ENCODE measurements at regions not wholly inside any gene's neighbourhood (a gene's known extent, or its start where the extent isn't known, plus 50 kb on each side); places are given as distances from the start of the nearest gene placed in this dataset.

GRCh38 chr13:29946093-29946492 is 95.7 kb upstream of the UBL3 start:
- H3K4me3 ChIP-seq (replicated peaks in 1 of 3; ENCODE audit: insufficient read depth in 1 of 3, low read depth in 1 of 3, low read length in 3 of 3): no peak overlapping the region
- no peaks in the 10 kb centered on the region for H4K20me1 ChIP-seq (replicated peaks; ENCODE audit: control insufficient read depth, extremely low read depth, insufficient read depth, low read length)
- BruUV-seq (replicated peaks): no TSS peak
- H3K4me1 ChIP-seq (ENCODE audit: control insufficient read depth, extremely low read depth, insufficient read depth, low read length): no peaks in the 10 kb centered on the region
- CTCF ChIA-PET: interaction anchor here (1.4 to 1.8 kb wide), 2 partner anchors 10 to 22 kb away, joined by 3 to 4 read pairs; no protein-coding TSS in a partner anchor
- no peaks in the 10 kb centered on the region for H3K9me3 ChIP-seq (replicated peaks; ENCODE audit: control insufficient read depth, insufficient read depth, low read length)
- FAIRE-seq (no peak), DNase-seq (ENCODE audit: low read depth, low spot score) (no peak)
- intact Hi-C loops (cut with micrococcal nuclease) (no loop called here), dilution Hi-C loops (cut with MboI; ENCODE audit: extremely low pct_ligation_motif_present, low sequenced_read_pairs) (no loop called here)
- POLR2A ChIA-PET: no interaction called here
- H3K27me3 ChIP-seq (ENCODE audit: control insufficient read depth in 2 of 2, insufficient read depth in 2 of 2, low read length in 2 of 2): peaks cover 0 to 4% of the 10 kb centered on the region in 2 experiments
- H3K79me2 ChIP-seq (ENCODE audit: control insufficient read depth, insufficient read depth, low read length): no peaks in the 10 kb centered on the region
- no peak overlapping the region for H3K27ac ChIP-seq (ENCODE audit: insufficient read depth, low read depth, low read length)
- no peaks in the 10 kb centered on the region for H3K36me3 ChIP-seq (ENCODE audit: control insufficient read depth in 2 of 2, extremely low read depth in 1 of 2, insufficient read depth in 2 of 2, low read length in 2 of 2)
- no peak overlapping the region for H2AFZ ChIP-seq (ENCODE audit: low read depth, low read length)
- no peak overlapping the region for H3K9ac ChIP-seq (replicated peaks; ENCODE audit: extremely low read depth, insufficient read depth, low read length)
- H3K4me2 ChIP-seq (ENCODE audit: insufficient read depth, low read length): no peak overlapping the region
- TF ChIP-seq MAX (IDR thresholded peaks at IDR 0.05; ENCODE audit: insufficient read depth, insufficient read length): no peak
- no peak for TF ChIP-seq POLR2AphosphoS5 (IDR thresholded peaks at IDR 0.05; ENCODE audit: insufficient read depth, low read depth, low read length)
- TF ChIP-seq EZH2 (IDR thresholded peaks at IDR 0.05; ENCODE audit: borderline replicate concordance, low read depth, low read length, severe bottlenecking): no peak
- no peak for TF ChIP-seq GATA2 (IDR thresholded peaks at IDR 0.05; ENCODE audit: insufficient read depth, insufficient read length, low read depth, low read length)
- TF ChIP-seq, protein P1, sequence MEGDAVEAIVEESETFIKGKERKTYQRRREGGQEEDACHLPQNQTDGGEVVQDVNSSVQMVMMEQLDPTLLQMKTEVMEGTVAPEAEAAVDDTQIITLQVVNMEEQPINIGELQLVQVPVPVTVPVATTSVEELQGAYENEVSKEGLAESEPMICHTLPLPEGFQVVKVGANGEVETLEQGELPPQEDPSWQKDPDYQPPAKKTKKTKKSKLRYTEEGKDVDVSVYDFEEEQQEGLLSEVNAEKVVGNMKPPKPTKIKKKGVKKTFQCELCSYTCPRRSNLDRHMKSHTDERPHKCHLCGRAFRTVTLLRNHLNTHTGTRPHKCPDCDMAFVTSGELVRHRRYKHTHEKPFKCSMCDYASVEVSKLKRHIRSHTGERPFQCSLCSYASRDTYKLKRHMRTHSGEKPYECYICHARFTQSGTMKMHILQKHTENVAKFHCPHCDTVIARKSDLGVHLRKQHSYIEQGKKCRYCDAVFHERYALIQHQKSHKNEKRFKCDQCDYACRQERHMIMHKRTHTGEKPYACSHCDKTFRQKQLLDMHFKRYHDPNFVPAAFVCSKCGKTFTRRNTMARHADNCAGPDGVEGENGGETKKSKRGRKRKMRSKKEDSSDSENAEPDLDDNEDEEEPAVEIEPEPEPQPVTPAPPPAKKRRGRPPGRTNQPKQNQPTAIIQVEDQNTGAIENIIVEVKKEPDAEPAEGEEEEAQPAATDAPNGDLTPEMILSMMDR (IDR thresholded peaks at IDR 0.05; ENCODE audit: extremely low read depth in 1 of 2, insufficient read depth in 1 of 2, low read depth in 1 of 2, low read length in 2 of 2): no peak
- H3K9me1 ChIP-seq (replicated peaks; ENCODE audit: control insufficient read depth, extremely low read depth, insufficient read depth, low read length): no peaks in the 10 kb centered on the region

GRCh38 chr13:29943686-29944085 is 93.3 kb upstream of the UBL3 start:
- Histone ChIP-seq H3K27ac (ENCODE audit: insufficient read depth, low read depth, low read length) (no peak overlapping the region), H3K4me1 (ENCODE audit: control insufficient read depth, extremely low read depth, insufficient read depth, low read length) (no peaks in the 10 kb centered on the region), H2AFZ (ENCODE audit: low read depth, low read length) (no peak overlapping the region), H3K9me1 (replicated peaks; ENCODE audit: control insufficient read depth, extremely low read depth, insufficient read depth, low read length) (no peaks in the 10 kb centered on the region), H3K36me3 (ENCODE audit: control insufficient read depth in 2 of 2, extremely low read depth in 1 of 2, insufficient read depth in 2 of 2, low read length in 2 of 2) (no peaks in the 10 kb centered on the region), H3K4me2 (ENCODE audit: insufficient read depth, low read length) (no peak overlapping the region), H3K9me3 (replicated peaks; ENCODE audit: control insufficient read depth, insufficient read depth, low read length) (no peaks in the 10 kb centered on the region), H4K20me1 (replicated peaks; ENCODE audit: control insufficient read depth, extremely low read depth, insufficient read depth, low read length) (no peaks in the 10 kb centered on the region), H3K9ac (replicated peaks; ENCODE audit: extremely low read depth, insufficient read depth, low read length) (no peak overlapping the region), H3K4me3 (replicated peaks in 1 of 3; ENCODE audit: insufficient read depth in 1 of 3, low read depth in 1 of 3, low read length in 3 of 3) (no peak overlapping the region), H3K27me3 (ENCODE audit: control insufficient read depth in 2 of 2, insufficient read depth in 2 of 2, low read length in 2 of 2) (peaks cover 0 to 4% of the 10 kb centered on the region in 2 experiments), H3K79me2 (ENCODE audit: control insufficient read depth, insufficient read depth, low read length) (no peaks in the 10 kb centered on the region)
- ChIA-PET CTCF (interaction anchor here (0.9 kb wide), 1 partner anchor 20 kb away, joined by 4 read pairs; no protein-coding TSS in a partner anchor), POLR2A (no interaction called here)
- no TSS peak for BruUV-seq (replicated peaks)
- dilution Hi-C loops (cut with MboI; ENCODE audit: extremely low pct_ligation_motif_present, low sequenced_read_pairs) (no loop called here), intact Hi-C loops (cut with micrococcal nuclease) (no loop called here)
- FAIRE-seq (no peak), DNase-seq (ENCODE audit: low read depth, low spot score) (no peak)
- TF ChIP-seq, protein P1 (IDR thresholded peaks at IDR 0.05; ENCODE audit: extremely low read depth in 1 of 2, insufficient read depth in 1 of 2, low read depth in 1 of 2, low read length in 2 of 2): no peak
- TF ChIP-seq GATA2 (IDR thresholded peaks at IDR 0.05; ENCODE audit: insufficient read depth, insufficient read length, low read depth, low read length) (no peak), POLR2AphosphoS5 (IDR thresholded peaks at IDR 0.05; ENCODE audit: insufficient read depth, low read depth, low read length) (no peak)
